ENCODE measurements at regions not wholly inside any gene's neighbourhood (a gene's known extent, or its start where the extent isn't known, plus 50 kb on each side); places are given as distances from the start of the nearest gene placed in this dataset.
"Not testable (repeated sequence)": the region's sequence is repeated elsewhere in the genome, so short reads cannot be mapped to it uniquely, and the experiment has no call there.

GRCh38 chr2:106261871-106262321, 67.8 kb upstream of the UXS1 start:
- no peak for DNase-seq (ENCODE audit: low read depth in 2 of 2, low spot score in 1 of 2)

DNA sequence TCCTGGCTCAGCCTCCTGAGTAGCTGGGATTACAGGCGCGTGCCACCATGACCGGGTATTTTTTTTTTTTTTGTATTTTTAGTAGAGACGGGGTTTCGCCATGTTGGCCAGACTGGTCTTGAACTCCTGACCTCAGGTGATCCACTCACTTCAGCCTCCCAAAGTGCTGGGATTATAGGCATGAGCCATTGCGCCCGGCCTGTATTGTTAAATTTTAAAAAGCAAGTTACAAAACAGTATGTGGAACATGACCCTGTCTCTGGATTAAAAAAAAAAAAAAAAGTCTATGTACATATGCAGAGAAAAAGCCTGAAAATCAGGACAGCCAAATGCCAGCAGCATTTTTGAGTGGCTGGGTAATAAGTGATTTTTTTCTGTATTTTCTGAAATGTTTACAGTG, 64.8 kb upstream of the UXS1 start:
- not testable (repeated sequence) for DNase-seq (ENCODE audit: low read depth in 2 of 2, low spot score in 1 of 2)

GRCh38 chr2:106257830-106258229, 63.7 kb upstream of the UXS1 start:
- DNase-seq (ENCODE audit: low read depth in 2 of 2, low spot score in 1 of 2), result no peak

- no peak for DNase-seq (ENCODE audit: low read depth in 2 of 2, low spot score in 1 of 2)
Observed at GRCh38 chr2:106257135-106257534, 63.0 kb upstream of the UXS1 start.

DNA sequence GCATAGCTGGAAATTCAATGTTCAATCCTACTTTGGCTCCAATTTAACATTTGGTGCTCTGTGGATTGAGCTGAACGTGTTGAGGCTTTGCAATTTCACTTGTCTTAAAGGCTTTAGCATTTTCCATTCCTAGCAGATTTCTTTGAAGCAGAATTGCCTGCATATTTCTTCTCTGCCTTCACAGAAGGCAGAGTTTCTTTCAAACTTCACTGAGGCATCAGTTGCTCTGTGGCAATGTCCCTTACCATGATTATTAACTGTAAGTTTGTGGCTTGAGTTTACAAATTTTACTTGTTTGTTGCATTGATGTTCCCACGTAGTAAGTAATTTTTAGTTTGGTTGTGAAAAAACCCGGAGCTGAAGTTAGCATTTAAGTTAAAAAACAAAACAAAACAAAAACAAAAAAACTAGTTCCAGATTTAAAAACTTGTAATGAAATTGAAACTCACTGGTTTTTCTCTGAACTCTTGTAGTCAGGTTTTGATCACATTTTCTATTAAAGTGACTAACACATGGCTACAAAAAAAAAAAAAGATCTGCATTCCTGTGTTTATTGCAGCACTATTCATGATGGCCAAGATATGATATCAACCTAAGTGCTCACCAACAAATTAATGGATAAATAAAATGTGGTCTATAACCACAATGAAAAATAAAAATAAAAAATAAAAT, 55.2 kb upstream of the UXS1 start:
- not testable (repeated sequence) for DNase-seq (ENCODE audit: low read depth in 2 of 2, low spot score in 1 of 2)

GRCh38 chr2:106248548-106249151, 54.5 kb upstream of the UXS1 start:
- not testable (repeated sequence) for DNase-seq (ENCODE audit: low read depth in 2 of 2, low spot score in 1 of 2)

Measured in stimulated activated CD8-positive, alpha-beta memory T cell treated with anti-CD3 and anti-CD28 coated beads, Interleukin-4, amount 100 ng/mL, for 1 hour (primary cell).